GM20000 (cell line): ENCODE measurements at regions not wholly inside any gene's neighbourhood (a gene's known extent, or its start where the extent isn't known, plus 50 kb on each side); places are given as distances from the start of the nearest gene placed in this dataset.

Source experiments
- DNase-seq: peaks from one replicate; pipeline ENCODE4 v3.0.0; 2012; ENCODE audit warnings: low spot score
- TF ChIP-seq, protein P1 (sequence below): IDR thresholded peaks from 2 replicates; pipeline ENCODE4 v1.5.1; 2012; ENCODE audit warnings: mild to moderate bottlenecking, control low read depth; ENCODE audit errors: extremely low read depth, missing control alignments

DNA sequence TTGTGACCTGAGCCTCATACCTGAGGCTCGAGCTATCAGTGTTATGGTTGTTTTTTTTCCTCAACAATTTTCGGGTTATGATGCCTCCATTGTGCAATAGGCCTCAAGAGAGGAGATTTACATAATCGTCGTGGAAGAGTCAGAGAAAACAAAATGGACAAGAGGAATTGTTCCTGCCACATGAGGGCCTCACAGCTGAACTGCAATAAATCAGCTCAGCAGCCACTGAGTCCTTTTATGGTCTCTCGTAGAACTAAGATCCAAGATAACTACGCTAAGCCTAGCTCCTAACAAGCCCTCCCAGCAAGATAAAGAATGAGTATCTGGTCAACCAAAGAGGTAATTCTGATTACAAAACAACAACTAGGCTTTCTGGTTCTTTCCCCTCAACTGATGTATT is 336.8 kb downstream of the WDR11 start:
- TF ChIP-seq, protein P1, sequence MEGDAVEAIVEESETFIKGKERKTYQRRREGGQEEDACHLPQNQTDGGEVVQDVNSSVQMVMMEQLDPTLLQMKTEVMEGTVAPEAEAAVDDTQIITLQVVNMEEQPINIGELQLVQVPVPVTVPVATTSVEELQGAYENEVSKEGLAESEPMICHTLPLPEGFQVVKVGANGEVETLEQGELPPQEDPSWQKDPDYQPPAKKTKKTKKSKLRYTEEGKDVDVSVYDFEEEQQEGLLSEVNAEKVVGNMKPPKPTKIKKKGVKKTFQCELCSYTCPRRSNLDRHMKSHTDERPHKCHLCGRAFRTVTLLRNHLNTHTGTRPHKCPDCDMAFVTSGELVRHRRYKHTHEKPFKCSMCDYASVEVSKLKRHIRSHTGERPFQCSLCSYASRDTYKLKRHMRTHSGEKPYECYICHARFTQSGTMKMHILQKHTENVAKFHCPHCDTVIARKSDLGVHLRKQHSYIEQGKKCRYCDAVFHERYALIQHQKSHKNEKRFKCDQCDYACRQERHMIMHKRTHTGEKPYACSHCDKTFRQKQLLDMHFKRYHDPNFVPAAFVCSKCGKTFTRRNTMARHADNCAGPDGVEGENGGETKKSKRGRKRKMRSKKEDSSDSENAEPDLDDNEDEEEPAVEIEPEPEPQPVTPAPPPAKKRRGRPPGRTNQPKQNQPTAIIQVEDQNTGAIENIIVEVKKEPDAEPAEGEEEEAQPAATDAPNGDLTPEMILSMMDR = no peak
- no peak for DNase-seq

DNA sequence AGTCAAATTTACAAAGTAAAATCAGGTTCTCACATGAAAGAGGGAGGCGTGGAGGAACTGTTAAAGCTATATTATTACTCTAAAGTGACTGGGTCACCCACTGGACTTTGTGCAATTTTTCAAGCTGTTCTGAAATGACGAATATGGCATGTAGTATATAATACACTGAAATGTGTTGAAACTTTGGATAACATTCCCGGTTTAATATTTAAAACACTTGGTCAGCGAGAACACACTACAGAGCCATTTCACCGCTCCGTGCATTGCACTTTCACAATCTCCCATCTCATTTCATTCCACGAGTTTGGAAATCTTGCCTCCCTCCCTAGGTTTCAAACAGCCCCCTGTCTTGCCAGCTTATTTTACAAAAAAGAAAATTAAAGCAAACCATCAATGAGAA is 337.9 kb downstream of the WDR11 start:
- no peak for DNase-seq
- TF ChIP-seq, protein P1 = no peak

DNA sequence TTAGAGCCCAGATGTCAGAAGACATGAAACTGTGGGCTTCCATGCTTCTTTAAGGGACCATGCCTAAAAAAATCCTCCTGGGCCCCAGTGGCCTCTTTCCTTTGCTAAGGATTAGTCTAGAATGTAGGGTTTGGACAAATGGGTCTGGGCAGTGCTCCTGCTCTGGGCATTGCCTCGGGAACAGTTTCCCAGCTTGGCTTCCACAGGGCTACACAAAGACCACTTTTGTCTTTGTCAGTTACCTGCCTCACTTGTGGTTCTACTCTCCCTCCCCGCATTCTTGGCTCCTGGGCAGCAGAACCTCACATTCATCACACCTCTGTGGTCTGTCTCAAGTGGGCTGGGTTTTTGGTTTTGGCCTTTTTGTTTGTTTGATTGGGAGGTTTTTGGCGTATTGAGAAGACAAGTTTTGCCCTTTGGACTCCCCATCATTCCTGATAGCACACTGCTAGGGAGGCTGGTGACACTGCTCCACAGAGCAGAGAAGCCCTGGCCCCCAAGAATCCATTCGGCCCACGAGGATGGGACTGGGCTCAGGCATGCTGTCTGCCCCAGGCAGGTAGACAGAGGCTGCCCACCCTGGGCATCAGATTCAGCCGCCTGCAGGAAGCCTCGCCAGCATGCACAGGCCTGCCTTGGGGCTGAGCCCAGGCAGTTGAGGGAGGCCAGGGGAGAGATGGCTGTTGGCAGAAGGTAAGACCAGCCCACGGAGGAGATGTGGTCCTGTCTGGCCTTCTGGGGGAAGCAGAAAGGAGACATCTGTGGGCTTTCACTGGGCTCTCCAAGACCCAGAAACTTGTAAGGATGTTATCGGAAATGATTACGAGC is 343.7 kb downstream of the WDR11 start:
- no peak for DNase-seq
- TF ChIP-seq, protein P1 = no peak

DNA sequence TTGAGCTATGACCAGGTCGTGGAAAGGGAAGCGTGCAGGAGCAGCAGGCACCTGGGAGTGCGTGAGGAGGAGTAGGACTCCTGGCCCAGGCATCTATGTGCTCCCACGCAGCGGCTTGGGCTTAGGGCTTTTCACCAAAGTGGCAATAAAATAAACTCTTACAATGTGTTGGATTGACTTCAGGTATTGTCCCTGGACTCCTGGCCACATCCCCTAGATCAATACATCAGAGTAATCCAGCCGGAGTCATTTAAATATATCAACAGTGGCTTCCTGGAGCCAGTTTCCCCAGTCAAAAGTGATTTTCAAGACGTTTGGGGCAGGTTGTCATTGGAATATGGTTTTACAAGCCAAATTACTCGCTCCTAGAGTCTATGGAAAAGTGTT is 344.4 kb downstream of the WDR11 start:
- no peak for DNase-seq
- TF ChIP-seq, protein P1 = no peak

DNA sequence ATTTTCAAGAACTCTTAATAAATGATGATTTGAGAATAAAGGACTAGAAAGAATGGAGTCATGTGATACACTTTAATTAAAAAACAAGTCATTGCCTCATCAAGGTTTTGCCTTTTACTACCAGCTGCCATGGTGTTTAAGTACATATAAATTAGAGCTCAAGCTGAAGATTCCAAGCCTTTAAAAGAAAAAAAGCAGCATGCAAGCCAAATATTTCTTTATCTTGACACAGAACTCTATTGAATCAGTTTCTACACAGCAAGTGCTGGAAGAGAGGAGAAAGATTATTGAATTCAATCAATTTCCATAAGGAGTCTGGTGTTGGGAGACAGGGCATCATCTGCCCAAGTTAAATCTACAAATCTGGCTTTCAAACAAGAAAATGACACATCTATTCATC is 347.9 kb downstream of the WDR11 start:
- DNase-seq = no peak
- TF ChIP-seq, protein P1 = no peak

DNA sequence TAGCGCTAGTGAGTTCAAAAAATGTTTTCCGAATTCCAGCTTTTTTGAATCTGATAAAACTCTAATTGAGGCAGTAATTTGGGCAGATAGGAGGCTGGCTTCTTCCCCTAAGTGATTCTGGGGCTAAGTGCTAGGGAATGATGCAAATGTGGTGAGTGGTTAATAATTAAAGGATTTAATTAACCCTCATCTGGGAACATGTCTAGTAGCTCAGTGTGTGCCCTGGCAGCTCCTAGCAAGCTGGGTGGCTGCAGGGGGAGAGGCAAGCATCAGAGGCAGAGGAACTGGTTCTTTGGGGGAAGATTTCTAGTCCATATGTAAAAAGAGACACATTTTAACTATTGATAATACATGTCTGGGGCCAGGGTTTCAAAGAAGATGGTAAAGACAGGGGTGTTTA is 354.5 kb downstream of the WDR11 start:
- DNase-seq = no peak

DNA sequence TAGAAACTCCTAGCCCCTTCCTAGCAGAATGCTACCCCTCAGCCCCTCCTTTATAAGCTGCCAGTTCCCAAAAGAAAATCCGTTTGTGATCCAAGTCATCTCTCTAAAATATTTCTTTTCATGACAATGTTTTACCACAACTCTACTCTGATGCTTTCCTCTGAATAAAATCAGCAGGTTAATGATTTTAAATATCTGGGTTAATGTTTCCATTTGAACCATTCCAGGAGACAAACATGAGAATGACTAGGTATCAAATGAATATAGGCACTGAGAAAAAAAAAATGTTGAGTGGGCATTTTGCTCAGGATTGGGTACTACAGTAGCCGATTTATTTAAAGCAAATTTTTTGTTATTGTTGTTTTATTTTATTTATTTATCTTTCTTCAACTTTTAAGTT is 360.3 kb downstream of the WDR11 start:
- DNase-seq = no peak
- TF ChIP-seq, protein P1 = no peak

More for the DNA sequence above, 354.5 kb downstream of the WDR11 start:
- TF ChIP-seq, protein P1 = no peak
